Germinal center (tissue), 1 donor: ENCODE measurements at regions not wholly inside any gene's neighbourhood (a gene's known extent, or its start where the extent isn't known, plus 50 kb on each side); places are given as distances from the start of the nearest gene placed in this dataset.
"Not testable (repeated sequence)": the region's sequence is repeated elsewhere in the genome, so short reads cannot be mapped to it uniquely, and the experiment has no call there.

Source experiments
- DNase-seq: peaks from one replicate; pipeline ENCODE4 v3.0.0; 2012; ENCODE audit warnings: mixed read lengths, low spot score

- no peak for DNase-seq
These were observed 158.9 kb downstream of the HINT1 start for GRCh38 chr5:131005963-131006684.

GRCh38 chr5:131001507-131001906 lies 163.5 kb downstream of the HINT1 start:
- no peak for DNase-seq

GRCh38 chr5:131000289-131000688 lies 164.8 kb downstream of the HINT1 start:
- no peak for DNase-seq

GRCh38 chr5:130996720-130997119 lies 168.3 kb downstream of the HINT1 start:
- not testable (repeated sequence) for DNase-seq

- DNase-seq: no peak
These were observed 169.2 kb downstream of the HINT1 start for GRCh38 chr5:130995851-130996250.

- no peak for DNase-seq
These were observed 169.9 kb downstream of the HINT1 start for GRCh38 chr5:130995254-130995515.

GRCh38 chr5:130994496-130995253 lies 170.4 kb downstream of the HINT1 start:
- DNase-seq: no peak

GRCh38 chr5:130992621-130993020 lies 172.4 kb downstream of the HINT1 start:
- DNase-seq: no peak

- no peak for DNase-seq
These were observed 173.0 kb downstream of the HINT1 start for GRCh38 chr5:130992095-130992494.

- no peak for DNase-seq
These were observed 179.3 kb downstream of the HINT1 start for GRCh38 chr5:130985776-130986175.

- no peak for DNase-seq
These were observed 183.4 kb downstream of the HINT1 start for GRCh38 chr5:130981663-130982062.

- DNase-seq: no peak
These were observed 186.6 kb downstream of the HINT1 start for GRCh38 chr5:130978475-130978874.

GRCh38 chr5:130976493-130976892 lies 188.6 kb downstream of the HINT1 start:
- DNase-seq: no peak

- DNase-seq: no peak
These were observed 189.2 kb downstream of the HINT1 start for GRCh38 chr5:130975847-130976246.

- DNase-seq: no peak
These were observed 189.8 kb downstream of the HINT1 start for GRCh38 chr5:130975299-130975698.

GRCh38 chr5:130974021-130974683 lies 190.9 kb downstream of the HINT1 start:
- DNase-seq: no peak

- no peak for DNase-seq
These were observed 198.0 kb downstream of the HINT1 start for GRCh38 chr5:130966990-130967525.

GRCh38 chr5:130965920-130966319 lies 199.1 kb downstream of the HINT1 start:
- DNase-seq: no peak

GRCh38 chr5:130965360-130965759 lies 199.7 kb downstream of the HINT1 start:
- DNase-seq: no peak

GRCh38 chr5:130964231-130965202 lies 200.5 kb downstream of the HINT1 start:
- no peak for DNase-seq

- DNase-seq: no peak
These were observed 201.3 kb downstream of the HINT1 start for GRCh38 chr5:130963798-130964197.

GRCh38 chr5:130957151-130957550 lies 207.9 kb downstream of the HINT1 start:
- DNase-seq: no peak
